ENCODE measurements at regions not wholly inside any gene's neighbourhood (a gene's known extent, or its start where the extent isn't known, plus 50 kb on each side); places are given as distances from the start of the nearest gene placed in this dataset.

DNA sequence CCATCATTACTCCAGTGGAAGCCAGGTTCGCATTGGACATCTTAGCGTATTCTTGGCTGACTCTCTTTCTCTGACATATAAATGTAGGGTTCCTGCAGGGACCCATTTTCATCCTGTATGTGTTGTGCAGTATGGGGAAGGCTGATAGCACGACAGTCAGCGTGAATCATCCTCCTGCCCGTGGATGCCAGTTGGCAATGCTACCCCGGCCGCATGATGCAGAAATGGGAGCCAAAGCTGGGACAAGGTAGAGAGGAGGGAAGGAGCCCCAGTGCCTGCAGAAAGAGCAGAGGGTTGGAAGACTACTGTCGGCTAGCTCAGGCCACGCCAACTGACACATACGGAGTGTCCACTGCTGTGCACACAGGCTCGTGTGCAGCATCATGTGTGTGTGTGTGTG lies 251.6 kb downstream of the SKAP2 start:
- DNase-seq = no peak

DNA sequence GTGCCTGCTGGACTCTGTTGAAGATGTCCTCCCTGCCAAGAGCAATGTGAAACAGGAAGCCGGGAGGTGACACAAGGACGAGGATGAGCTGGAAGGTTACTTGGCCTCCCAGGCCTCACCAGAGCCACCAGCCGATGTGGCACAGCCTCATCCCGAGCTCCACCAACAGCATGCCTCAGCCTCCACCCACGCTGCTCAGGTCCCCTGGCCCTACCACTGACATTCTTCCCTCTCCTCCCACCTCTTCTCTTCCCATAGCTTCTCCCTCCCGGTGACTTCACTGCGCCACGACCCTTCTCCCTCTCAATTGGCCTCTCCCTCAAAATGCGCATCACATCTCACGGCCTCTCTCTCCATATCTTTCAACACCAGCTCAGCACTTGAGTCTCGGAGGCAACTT lies 249.9 kb downstream of the SKAP2 start:
- DNase-seq = no peak

DNA sequence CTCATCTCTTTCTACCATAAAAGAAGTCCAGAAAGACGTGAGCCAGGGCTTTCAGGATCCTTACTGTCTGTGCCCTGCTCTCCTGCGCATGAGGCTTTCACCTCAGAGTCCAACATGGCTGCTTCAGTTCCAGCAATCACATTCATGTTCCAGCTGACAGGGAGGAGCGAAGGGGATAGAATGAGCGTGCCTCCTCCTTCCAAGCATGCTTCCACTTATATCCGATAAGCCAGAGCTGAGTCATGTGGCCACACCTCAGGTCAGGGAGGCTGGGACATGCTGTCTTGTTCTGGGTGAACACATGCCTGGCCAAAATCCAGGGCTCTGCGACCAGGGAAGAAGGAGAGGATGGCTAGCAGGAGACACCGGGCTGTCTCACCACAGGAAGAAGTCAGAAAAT lies 248.2 kb downstream of the SKAP2 start:
- DNase-seq = no peak

DNA sequence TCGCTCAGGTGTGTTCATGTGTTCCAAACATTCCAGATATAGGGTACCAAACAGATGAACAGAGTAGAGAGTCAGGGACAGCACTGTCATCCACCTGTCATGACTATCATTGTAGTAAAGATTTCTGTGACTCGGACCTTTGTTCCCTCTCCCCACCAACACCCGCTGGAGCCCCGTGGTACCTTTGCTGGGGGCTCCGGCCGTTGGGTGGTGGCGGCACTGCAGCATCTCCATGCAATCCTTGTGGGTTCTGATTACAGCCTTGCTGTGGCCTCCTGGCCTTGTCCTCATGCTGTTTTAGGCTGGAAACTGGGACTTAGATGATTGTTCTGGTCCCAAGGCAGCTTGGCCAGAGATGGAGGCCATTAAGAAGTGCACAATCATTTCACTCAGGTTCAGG lies 247.3 kb downstream of the SKAP2 start:
- no peak for DNase-seq

Data from DMS53 (cell line).